Body of pancreas (tissue), 4 donors: ENCODE measurements at regions not wholly inside any gene's neighbourhood (a gene's known extent, or its start where the extent isn't known, plus 50 kb on each side); places are given as distances from the start of the nearest gene placed in this dataset.

Experiments
- CTCF ChIP-seq, 7 experiments: fragments of 450-650 bp in 4 of 7; fragments of 200-600 bp in 3 of 7; sonication (generic) in 3 of 7; IDR thresholded peaks; one replicate each; pipeline ENCODE4 v1.5.1; 2016 to 2019; ENCODE audit warnings: antibody characterized with exemption in 7 of 7
- POLR2A ChIP-seq, 3 donors: fragments of 450-650 bp; IDR thresholded peaks; one replicate each; pipeline ENCODE4 v1.6.1; 2016; ENCODE audit warnings: antibody characterized with exemption in 3 of 3, mild to moderate bottlenecking in 2 of 3

- no peak for TF ChIP-seq POLR2A (IDR thresholded peaks at IDR 0.05)
- TF ChIP-seq CTCF (IDR thresholded peaks at IDR 0.05), result no peak
These were observed 140.3 kb downstream of the FOXD2 start for GRCh38 chr1:47578026-47578720.
